ENCODE measurements at regions not wholly inside any gene's neighbourhood (a gene's known extent, or its start where the extent isn't known, plus 50 kb on each side); places are given as distances from the start of the nearest gene placed in this dataset.

DNA sequence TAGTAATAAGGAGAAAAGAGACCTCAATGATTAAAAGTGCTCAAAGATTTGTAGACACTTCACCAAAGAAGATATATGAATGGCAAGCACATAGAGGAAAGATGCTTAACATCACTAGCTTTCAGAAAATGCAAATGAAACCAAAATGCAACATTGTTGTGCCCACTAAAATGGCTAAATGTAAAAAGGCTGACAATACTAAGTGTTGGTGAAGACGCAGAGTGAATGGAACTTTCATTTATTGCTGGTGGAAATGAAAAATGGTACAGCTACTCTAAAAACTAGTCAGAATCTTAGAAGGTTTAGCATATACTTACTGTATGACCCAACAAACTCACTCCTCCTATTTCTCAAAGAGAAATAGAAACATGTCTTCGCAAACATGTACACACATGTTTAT, 212.9 kb upstream of the PITRM1 start:
- intact Hi-C loops (cut with DNase I) = no loop called here
- Histone ChIP-seq H3K4me1 (no peaks in the 10 kb centered on the region), H3K9me3 (no peaks in the 10 kb centered on the region), H3K36me3 (no peaks in the 10 kb centered on the region), H3K4me3 (no peak overlapping the region), H3K27ac (no peak overlapping the region), H3K27me3 (no peaks in the 10 kb centered on the region)
- TF ChIP-seq POLR2AphosphoS5 (IDR thresholded peaks at IDR 0.05; ENCODE audit: insufficient read depth in 1 of 2, low read depth in 1 of 2) (no peak), POLR2A (IDR thresholded peaks at IDR 0.05) (no peak)
- TF ChIP-seq, protein P1, sequence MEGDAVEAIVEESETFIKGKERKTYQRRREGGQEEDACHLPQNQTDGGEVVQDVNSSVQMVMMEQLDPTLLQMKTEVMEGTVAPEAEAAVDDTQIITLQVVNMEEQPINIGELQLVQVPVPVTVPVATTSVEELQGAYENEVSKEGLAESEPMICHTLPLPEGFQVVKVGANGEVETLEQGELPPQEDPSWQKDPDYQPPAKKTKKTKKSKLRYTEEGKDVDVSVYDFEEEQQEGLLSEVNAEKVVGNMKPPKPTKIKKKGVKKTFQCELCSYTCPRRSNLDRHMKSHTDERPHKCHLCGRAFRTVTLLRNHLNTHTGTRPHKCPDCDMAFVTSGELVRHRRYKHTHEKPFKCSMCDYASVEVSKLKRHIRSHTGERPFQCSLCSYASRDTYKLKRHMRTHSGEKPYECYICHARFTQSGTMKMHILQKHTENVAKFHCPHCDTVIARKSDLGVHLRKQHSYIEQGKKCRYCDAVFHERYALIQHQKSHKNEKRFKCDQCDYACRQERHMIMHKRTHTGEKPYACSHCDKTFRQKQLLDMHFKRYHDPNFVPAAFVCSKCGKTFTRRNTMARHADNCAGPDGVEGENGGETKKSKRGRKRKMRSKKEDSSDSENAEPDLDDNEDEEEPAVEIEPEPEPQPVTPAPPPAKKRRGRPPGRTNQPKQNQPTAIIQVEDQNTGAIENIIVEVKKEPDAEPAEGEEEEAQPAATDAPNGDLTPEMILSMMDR (IDR thresholded peaks at IDR 0.05) = no peak
- no peak for DNase-seq (ENCODE audit: extremely low spot score in 2 of 2)

DNA sequence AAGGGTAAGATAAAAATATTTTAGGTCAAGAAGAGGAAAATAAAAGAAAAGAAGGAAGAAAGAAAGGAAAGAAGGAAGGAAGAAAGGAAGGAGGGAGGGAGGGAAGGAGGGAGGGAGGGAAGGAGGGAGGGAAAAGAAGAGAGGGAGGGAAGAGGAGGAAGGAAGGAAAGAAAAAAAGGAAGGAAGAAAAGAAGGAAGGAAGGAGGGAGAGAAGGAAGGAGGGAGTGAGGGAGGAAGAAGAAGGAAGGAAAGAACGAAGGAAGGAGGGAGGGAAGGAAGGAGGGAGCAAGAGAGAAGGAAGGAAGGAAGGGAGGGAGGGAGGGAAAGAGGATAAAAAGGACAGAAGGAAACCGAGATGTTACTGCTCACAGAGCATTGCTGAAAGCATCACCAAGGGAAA, 209.5 kb upstream of the PITRM1 start:
- Histone ChIP-seq H3K4me3 (no peak overlapping the region), H3K4me1 (no peaks in the 10 kb centered on the region), H3K27me3 (no peaks in the 10 kb centered on the region), H3K27ac (no peak overlapping the region), H3K9me3 (no peaks in the 10 kb centered on the region), H3K36me3 (no peaks in the 10 kb centered on the region)
- no peak for DNase-seq (ENCODE audit: extremely low spot score in 2 of 2)
- TF ChIP-seq POLR2AphosphoS5 (IDR thresholded peaks at IDR 0.05; ENCODE audit: insufficient read depth in 1 of 2, low read depth in 1 of 2) (no peak), POLR2A (IDR thresholded peaks at IDR 0.05) (no peak)
- TF ChIP-seq, protein P1 (IDR thresholded peaks at IDR 0.05) = no peak
- intact Hi-C loops (cut with DNase I) = no loop called here

DNA sequence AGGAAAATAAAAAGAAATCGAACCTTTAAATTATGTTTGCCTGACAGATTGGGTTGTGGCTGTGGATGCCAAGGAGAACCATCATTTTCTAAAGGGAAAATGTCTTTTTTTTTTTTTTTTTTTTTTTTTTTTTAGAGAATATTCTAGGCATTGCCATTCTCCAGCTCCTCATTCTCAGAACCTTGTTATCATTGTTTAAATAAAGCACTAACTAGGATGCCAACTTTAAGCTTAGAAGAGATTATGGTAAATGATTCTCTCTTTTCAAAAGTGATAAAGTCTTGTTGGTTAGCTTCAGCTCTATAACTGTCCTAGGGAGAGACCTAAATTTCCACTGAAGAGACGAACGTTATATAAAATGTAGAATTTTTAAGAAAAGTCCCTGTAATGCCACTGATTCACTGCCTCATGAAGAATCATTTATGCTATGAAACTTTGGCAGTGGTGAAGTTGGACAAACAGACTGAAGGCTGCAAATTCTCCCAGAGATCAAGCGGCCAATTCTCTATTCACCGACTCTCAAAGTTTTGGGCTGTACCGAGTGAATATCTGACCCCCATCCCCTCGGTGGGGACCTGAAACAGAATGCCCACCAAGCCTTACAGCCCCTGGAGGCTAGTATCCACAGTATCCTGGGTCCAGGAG, 207.9 kb upstream of the PITRM1 start:
- Histone ChIP-seq H3K27ac (no peak overlapping the region), H3K27me3 (no peaks in the 10 kb centered on the region), H3K9me3 (no peaks in the 10 kb centered on the region), H3K4me3 (no peak overlapping the region), H3K4me1 (no peaks in the 10 kb centered on the region), H3K36me3 (no peaks in the 10 kb centered on the region)
- DNase-seq (ENCODE audit: extremely low spot score in 2 of 2) = no peak
- TF ChIP-seq POLR2A (IDR thresholded peaks at IDR 0.05) = no peak
- TF ChIP-seq, protein P1 (IDR thresholded peaks at IDR 0.05) = no peak
- no peak for TF ChIP-seq POLR2AphosphoS5 (IDR thresholded peaks at IDR 0.05; ENCODE audit: insufficient read depth in 1 of 2, low read depth in 1 of 2)
- intact Hi-C loops (cut with DNase I) = no loop called here

DNA sequence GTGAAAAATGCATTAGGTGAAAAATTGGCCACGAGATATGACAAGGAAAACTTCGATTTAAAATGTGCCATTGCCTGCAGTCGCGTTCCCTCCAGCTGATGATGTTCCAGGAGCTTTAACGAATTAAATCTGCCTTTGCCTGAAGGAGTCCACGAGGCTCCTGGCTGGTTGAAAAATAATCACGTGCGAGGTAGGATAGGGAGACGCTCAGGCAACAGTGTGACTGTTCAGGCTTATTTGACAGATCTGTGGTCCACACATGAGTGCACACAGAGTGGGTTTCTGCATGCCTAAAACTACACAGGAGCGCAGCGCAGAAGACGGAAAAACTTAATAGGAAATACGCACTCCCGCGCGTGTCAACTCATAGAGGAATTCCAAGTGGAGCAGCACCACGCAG, 204.0 kb upstream of the PITRM1 start:
- Histone ChIP-seq H3K4me3 (no peak overlapping the region), H3K27me3 (no peaks in the 10 kb centered on the region), H3K36me3 (no peaks in the 10 kb centered on the region), H3K4me1 (no peaks in the 10 kb centered on the region), H3K27ac (no peak overlapping the region), H3K9me3 (no peaks in the 10 kb centered on the region)
- DNase-seq (ENCODE audit: extremely low spot score in 2 of 2) = no peak
- intact Hi-C loops (cut with DNase I) = no loop called here
- TF ChIP-seq POLR2AphosphoS5 (IDR thresholded peaks at IDR 0.05; ENCODE audit: insufficient read depth in 1 of 2, low read depth in 1 of 2) (no peak), POLR2A (IDR thresholded peaks at IDR 0.05) (no peak)
- TF ChIP-seq, protein P1 (IDR thresholded peaks at IDR 0.05) = no peak

DNA sequence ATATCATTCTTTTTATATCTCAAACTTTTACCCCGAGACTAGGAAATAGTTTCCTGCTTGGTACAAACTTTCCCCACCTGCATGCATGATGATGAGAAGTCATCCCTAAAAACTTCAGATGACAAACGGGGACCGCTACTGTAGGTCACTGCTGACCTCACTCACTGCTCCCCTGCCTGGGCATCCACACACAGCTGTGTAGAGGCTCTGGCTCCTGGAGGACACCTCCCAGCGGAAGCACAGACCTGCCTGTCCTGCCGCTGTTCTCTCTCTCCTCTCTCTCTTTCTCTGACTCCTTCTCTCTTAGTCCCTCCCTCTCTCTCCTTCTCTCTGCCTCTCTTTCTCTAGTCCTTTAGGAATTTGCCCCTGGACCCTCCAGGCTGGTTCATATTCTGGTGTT, 202.9 kb upstream of the PITRM1 start:
- intact Hi-C loops (cut with DNase I) = no loop called here
- TF ChIP-seq POLR2AphosphoS5 (IDR thresholded peaks at IDR 0.05; ENCODE audit: insufficient read depth in 1 of 2, low read depth in 1 of 2) = no peak
- no peak for TF ChIP-seq POLR2A (IDR thresholded peaks at IDR 0.05)
- TF ChIP-seq, protein P1 (IDR thresholded peaks at IDR 0.05) = no peak
- Histone ChIP-seq H3K4me3 (no peak overlapping the region), H3K27me3 (no peaks in the 10 kb centered on the region), H3K9me3 (no peaks in the 10 kb centered on the region), H3K36me3 (no peaks in the 10 kb centered on the region), H3K27ac (no peak overlapping the region), H3K4me1 (no peaks in the 10 kb centered on the region)
- no peak for DNase-seq (ENCODE audit: extremely low spot score in 2 of 2)

Data from vagina (tissue), 2 donors.